CD8-positive, alpha-beta memory T cell (primary cell): ENCODE measurements at regions not wholly inside any gene's neighbourhood (a gene's known extent, or its start where the extent isn't known, plus 50 kb on each side); places are given as distances from the start of the nearest gene placed in this dataset.

Experiments
- CTCF ChIA-PET: fragments of 350-600 bp; sonication (Branson Sonifier 250); formaldehyde crosslinking; loops from one replicate; lab custom pipeline; 2021; ENCODE audit warnings: antibody characterized with exemption; lab: Charles Lee
- POLR2A ChIA-PET: fragments of 350-600 bp; sonication (Branson Sonifier 250); formaldehyde crosslinking; loops from one replicate; lab custom pipeline; 2021; ENCODE audit warnings: antibody characterized with exemption; lab: Charles Lee
- DNase-seq, 5 donors: peaks; one replicate each; pipeline versions ENCODE4 v3.0.0 to v3.0.0-alpha.2; 2020 to 2022; ENCODE audit warnings: mixed read lengths in 1 of 5
- H3K27ac ChIP-seq: one replicate; pipeline ENCODE4 v1.7.0; 2013; ENCODE audit warnings: low read depth, mild to moderate bottlenecking, low read length, moderate library complexity
- H3K27me3 ChIP-seq: 2 replicates; pipeline ENCODE4 v1.7.0; 2013; ENCODE audit warnings: low read length, mild to moderate bottlenecking; ENCODE audit not compliant: insufficient read depth, poor library complexity, severe bottlenecking
- H3K36me3 ChIP-seq: 2 replicates; pipeline ENCODE4 v1.7.0; 2013; ENCODE audit warnings: mild to moderate bottlenecking, low read length, moderate library complexity; ENCODE audit not compliant: insufficient read depth
- H3K4me1 ChIP-seq: 2 replicates; pipeline ENCODE4 v1.7.0; 2013; ENCODE audit warnings: mild to moderate bottlenecking, low read length, moderate library complexity; ENCODE audit not compliant: insufficient read depth
- H3K4me3 ChIP-seq: 2 replicates; pipeline ENCODE4 v1.7.0; 2013; ENCODE audit warnings: mild to moderate bottlenecking, low read length
- H3K9me3 ChIP-seq: 2 replicates; pipeline ENCODE4 v1.7.0; 2013; ENCODE audit warnings: mild to moderate bottlenecking, low read length
- H3K27ac Mint-ChIP-seq, 8 donors: one replicate each; pipeline ENCODE4 v1.8.0; 2020 to 2021; ENCODE audit warnings: mixed read lengths in 8 of 8, mild to moderate bottlenecking in 6 of 8, inconsistent platforms in 3 of 8, moderate library complexity in 3 of 8
- H3K27me3 Mint-ChIP-seq, 2 donors: one replicate each; pipeline ENCODE4 v1.8.0; 2020 to 2021; ENCODE audit warnings: mixed read lengths in 2 of 2, mild to moderate bottlenecking in 1 of 2, moderate library complexity in 1 of 2
- H3K36me3 Mint-ChIP-seq, 3 donors: one replicate each; pipeline ENCODE4 v1.8.0; 2020 to 2021; ENCODE audit warnings: mixed read lengths in 3 of 3, inconsistent platforms in 1 of 3, mild to moderate bottlenecking in 1 of 3
- H3K4me1 Mint-ChIP-seq, 3 donors: one replicate each; pipeline ENCODE4 v1.8.0; 2020 to 2021; ENCODE audit warnings: mixed read lengths in 3 of 3, inconsistent platforms in 1 of 3, mild to moderate bottlenecking in 1 of 3
- H3K4me3 Mint-ChIP-seq, 7 donors: one replicate each; pipeline ENCODE4 v1.8.0; 2020 to 2021; ENCODE audit warnings: mixed read lengths in 7 of 7, mild to moderate bottlenecking in 6 of 7, moderate library complexity in 4 of 7, inconsistent platforms in 2 of 7
- H3K9me3 Mint-ChIP-seq, 5 donors: one replicate each; pipeline ENCODE4 v1.8.0; 2020 to 2022; ENCODE audit warnings: mixed read lengths in 5 of 5, mild to moderate bottlenecking in 3 of 5, moderate library complexity in 2 of 5, inconsistent platforms in 1 of 5

DNA sequence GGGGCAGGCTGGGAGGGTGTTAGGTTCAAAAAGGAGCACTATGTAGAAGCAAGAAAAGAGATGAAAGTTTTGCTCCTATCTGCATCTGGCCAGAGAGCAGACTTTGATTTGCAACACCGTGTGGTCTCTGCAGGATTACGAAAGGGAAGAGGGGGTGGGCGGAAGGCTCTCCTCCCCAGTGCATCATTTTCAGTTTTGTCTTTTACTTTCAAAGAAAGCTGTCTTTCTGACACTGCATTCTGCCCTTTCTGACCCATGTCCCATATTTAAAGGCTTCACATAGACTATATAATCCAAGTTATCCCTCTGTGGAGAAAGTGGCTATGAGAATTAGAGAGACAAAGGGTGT, 126.5 kb downstream of the RHOU start:
- peaks cover 17% of the 10 kb centered on the region for H3K4me1 ChIP-seq
- H3K9me3 ChIP-seq = no peaks in the 10 kb centered on the region
- H3K27ac ChIP-seq = no peak overlapping the region
- Mint-ChIP-seq H3K27me3 (peaks cover 3 to 16% of the 10 kb centered on the region in 2 donors), H3K27ac (no peak overlapping the region), H3K4me3 (peak overlapping the region in 1 of 7 donors; percentile 36), H3K4me1 (peaks cover 12 to 25% (median 12%) of the 10 kb centered on the region in 3 donors), H3K9me3 (no peaks in the 10 kb centered on the region), H3K36me3 (peaks cover 0 to 5% (median 0%) of the 10 kb centered on the region in 3 donors)
- H3K27me3 ChIP-seq = no peaks in the 10 kb centered on the region
- ChIA-PET POLR2A (no interaction called here), CTCF (no interaction called here)
- no peaks in the 10 kb centered on the region for H3K36me3 ChIP-seq
- DNase-seq = no peak
- H3K4me3 ChIP-seq = no peak overlapping the region

DNA sequence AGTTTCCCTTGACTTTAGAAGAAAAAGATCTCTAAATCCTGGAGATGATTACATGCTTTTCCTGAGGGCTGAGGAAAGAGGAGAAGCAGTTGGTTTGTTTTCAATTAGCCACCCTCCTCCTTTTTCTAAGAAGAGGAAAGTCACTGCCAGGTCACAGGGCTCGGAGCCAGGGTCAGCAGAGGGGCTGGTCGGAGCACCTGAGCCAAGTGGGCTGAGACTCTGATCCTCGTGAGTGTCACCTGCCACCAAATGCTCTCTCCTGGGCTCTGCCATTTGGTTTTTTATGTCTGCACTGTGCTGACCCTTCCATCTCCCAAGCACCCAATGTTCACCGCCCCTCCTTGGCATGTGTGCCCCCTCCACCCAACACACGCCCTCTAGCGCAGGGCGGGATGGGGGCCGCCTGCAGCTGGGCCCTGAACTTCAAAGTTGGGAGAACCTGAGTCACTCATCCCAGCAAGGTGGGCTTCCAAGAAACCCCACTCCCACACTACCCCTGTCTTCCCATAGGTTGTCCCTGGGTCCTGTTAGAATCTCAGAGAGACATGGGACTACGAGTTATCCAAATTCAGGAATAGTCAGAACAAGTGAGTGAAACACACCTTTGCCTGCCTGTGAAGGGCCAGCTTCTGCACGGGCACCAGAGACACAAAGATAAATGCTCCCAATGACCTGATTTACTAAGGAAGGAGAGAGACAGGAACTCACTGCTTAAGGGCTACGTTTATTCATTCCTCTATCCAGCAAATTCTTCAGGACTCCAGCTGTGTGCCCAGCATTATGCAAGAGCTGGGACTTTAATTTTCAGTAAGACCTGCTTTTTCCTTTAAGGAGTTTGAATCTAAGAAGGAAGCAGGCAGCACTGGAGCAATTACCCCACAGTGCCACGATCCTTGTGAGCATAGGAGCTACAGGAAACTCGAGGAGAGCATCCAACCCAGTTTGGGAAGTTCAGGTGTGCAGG, 127.5 kb downstream of the RHOU start:
- Mint-ChIP-seq H3K36me3 (peaks cover 0 to 5% (median 0%) of the 10 kb centered on the region in 3 donors), H3K9me3 (no peaks in the 10 kb centered on the region), H3K4me1 (peaks cover 12 to 31% (median 12%) of the 10 kb centered on the region in 3 donors), H3K4me3 (no peak overlapping the region), H3K27me3 (peaks cover 3 to 16% of the 10 kb centered on the region in 2 donors), H3K27ac (peak overlapping the region in 2 of 8 donors; percentile 25 to 53)
- no peaks in the 10 kb centered on the region for H3K9me3 ChIP-seq
- POLR2A ChIA-PET = no interaction called here
- no peak overlapping the region for H3K4me3 ChIP-seq
- no peaks in the 10 kb centered on the region for H3K27me3 ChIP-seq
- H3K27ac ChIP-seq = no peak overlapping the region
- H3K4me1 ChIP-seq = peaks cover 17% of the 10 kb centered on the region
- H3K36me3 ChIP-seq = no peaks in the 10 kb centered on the region
- no peak for DNase-seq
- CTCF ChIA-PET = no interaction called here

DNA sequence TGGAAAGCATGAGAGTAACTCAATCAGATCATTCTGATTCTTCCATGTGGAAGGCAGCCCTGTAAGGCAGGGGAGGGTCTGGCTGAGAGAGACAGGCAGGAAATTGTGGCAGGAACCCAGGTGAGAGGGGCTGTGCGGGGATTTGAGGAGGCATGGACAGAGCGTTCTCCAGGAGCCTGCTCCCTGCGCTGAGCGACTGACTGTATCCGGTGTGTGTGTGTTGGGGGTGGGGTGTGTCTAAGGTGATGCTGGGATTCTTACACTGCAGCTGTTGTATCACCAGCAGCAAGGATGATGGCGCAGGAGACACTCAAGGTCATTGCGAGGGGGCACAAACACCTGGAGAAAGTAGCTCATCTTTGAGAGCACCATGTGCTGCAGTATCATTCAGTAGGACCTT, 128.5 kb downstream of the RHOU start:
- Mint-ChIP-seq H3K9me3 (no peaks in the 10 kb centered on the region), H3K4me3 (peak overlapping the region in 2 of 7 donors; percentile 28 to 43), H3K4me1 (peaks cover 12 to 31% (median 12%) of the 10 kb centered on the region in 3 donors), H3K27me3 (peaks cover 3 to 16% of the 10 kb centered on the region in 2 donors), H3K36me3 (peaks cover 0 to 5% (median 0%) of the 10 kb centered on the region in 3 donors), H3K27ac (peak overlapping the region in 3 of 8 donors; percentile 13 to 53 (median 25))
- ChIA-PET CTCF (no interaction called here), POLR2A (no interaction called here)
- no peaks in the 10 kb centered on the region for H3K27me3 ChIP-seq
- no peak for DNase-seq
- no peak overlapping the region for H3K27ac ChIP-seq
- no peaks in the 10 kb centered on the region for H3K9me3 ChIP-seq
- no peaks in the 10 kb centered on the region for H3K36me3 ChIP-seq
- peaks cover 17% of the 10 kb centered on the region for H3K4me1 ChIP-seq
- H3K4me3 ChIP-seq = no peak overlapping the region

DNA sequence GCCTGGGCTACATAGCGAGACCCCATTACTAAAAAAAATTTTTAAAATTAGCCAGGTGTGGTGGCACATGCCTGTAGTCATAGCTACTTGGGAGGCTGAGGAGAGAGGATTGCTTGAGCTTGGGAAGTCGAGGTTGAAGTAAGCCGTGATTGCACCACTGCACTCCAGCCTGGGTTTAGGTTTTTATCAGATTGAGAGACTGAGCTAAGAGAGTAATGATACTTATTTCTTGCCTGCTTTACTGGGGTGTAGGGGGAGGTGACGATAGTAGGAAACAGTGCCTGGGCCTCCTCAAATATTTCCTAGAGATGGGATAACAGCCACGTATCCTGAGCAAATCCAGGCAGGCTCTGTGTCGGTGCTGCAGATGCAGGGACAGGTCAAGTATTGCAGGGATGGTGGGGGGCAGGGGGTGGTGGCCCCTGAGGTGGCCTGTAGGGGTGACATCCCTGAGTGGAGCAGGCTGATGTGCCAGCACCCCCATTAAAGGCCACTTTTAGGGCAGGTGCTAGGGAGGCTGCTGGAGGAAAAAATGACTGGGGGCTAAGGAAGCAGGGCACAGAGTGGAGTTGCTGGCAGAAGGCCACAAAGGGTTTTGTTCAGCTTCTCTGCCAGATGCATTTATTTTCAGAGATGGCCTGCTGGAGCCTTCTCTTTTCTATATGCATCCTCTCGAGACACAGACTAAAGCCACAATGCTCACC, 130.5 kb downstream of the RHOU start:
- CTCF ChIA-PET = no interaction called here

DNA sequence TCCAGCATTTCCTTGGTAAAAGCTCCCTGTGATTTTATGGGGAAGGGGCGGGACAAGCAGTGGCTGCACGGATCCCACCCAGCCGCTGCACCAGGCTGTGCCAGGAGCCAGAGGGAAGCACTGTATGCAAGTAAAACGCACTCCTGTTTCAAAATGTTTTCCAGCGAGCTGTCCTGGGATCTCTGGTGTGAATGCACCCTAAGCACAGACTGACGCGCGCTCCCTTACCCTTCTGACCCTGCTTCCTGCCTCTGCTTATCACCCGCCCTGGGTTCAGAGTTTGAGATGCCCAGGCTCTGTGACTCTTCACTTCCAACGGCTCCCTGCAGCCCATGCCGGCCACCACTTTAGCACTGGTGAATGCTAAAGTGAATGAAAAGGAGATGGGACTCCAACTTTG, 131.2 kb downstream of the RHOU start:
- no peaks in the 10 kb centered on the region for H3K9me3 ChIP-seq
- H3K4me3 Mint-ChIP-seq = no peak overlapping the region
- ChIA-PET POLR2A (no interaction called here), CTCF (no interaction called here)
- H3K36me3 Mint-ChIP-seq = no peaks in the 10 kb centered on the region
- H3K27me3 Mint-ChIP-seq = peaks cover 3 to 6% of the 10 kb centered on the region in 2 donors
- no peaks in the 10 kb centered on the region for H3K36me3 ChIP-seq
- H3K9me3 Mint-ChIP-seq = no peaks in the 10 kb centered on the region
- peaks cover 17% of the 10 kb centered on the region for H3K4me1 ChIP-seq
- H3K27ac ChIP-seq = no peak overlapping the region
- H3K27me3 ChIP-seq = no peaks in the 10 kb centered on the region
- no peak for DNase-seq
- H3K27ac Mint-ChIP-seq = peak overlapping the region in 1 of 8 donors; percentile 90
- H3K4me1 Mint-ChIP-seq = peaks cover 12 to 31% (median 12%) of the 10 kb centered on the region in 3 donors
- H3K4me3 ChIP-seq = no peak overlapping the region

More for the DNA sequence above, 130.5 kb downstream of the RHOU start:
- DNase-seq = no peak
- no peaks in the 10 kb centered on the region for H3K9me3 Mint-ChIP-seq
- POLR2A ChIA-PET = no interaction called here
- Histone ChIP-seq H3K4me3 (no peak overlapping the region), H3K27me3 (no peaks in the 10 kb centered on the region), H3K9me3 (no peaks in the 10 kb centered on the region), H3K36me3 (no peaks in the 10 kb centered on the region), H3K27ac (no peak overlapping the region), H3K4me1 (peaks cover 17% of the 10 kb centered on the region)
- H3K4me3 Mint-ChIP-seq = no peak overlapping the region
- H3K27ac Mint-ChIP-seq = peak overlapping the region in 1 of 8 donors; percentile 14
- H3K36me3 Mint-ChIP-seq = no peaks in the 10 kb centered on the region
- peaks cover 12 to 31% (median 12%) of the 10 kb centered on the region in 3 donors for H3K4me1 Mint-ChIP-seq
- peaks cover 3 to 10% of the 10 kb centered on the region in 2 donors for H3K27me3 Mint-ChIP-seq

DNA sequence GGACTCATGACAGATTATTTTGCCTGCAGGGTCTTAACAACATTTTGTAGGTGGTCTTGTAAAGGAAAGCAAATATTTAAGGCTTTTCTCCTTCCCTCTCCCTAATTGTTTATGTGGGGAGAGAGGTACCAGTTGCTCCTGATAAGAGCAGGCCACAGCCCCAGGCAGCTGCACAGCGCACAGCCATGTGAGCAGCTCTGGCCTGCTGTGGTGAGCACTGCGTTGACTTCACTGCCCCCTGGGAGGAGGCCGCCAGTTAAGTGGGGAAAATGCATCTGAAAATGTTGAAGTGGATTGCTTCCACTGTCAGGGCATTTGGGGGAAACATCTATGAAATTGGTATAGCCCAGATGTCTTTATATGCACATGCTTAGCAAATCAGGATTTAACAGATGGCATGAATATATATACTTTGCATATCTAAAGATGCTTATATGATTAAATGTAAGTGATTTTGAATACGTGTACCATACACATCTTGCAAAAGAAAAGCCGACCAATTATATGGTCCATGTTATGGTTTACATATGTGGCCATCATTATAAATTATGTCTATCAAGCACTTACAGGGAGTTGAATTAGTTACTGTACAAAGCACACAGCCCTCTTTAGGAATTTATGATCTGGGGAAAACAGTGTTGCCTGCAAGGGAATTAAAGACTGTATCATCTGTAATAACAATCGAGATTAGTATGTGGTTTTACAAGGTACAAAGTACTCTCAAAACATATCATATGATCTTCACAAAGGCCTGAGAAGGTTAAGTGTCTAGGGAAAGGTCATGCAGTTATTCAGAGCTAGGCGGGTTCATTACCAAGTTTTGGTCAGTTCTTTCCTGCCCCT, 132.1 kb downstream of the RHOU start:
- POLR2A ChIA-PET = no interaction called here

DNA sequence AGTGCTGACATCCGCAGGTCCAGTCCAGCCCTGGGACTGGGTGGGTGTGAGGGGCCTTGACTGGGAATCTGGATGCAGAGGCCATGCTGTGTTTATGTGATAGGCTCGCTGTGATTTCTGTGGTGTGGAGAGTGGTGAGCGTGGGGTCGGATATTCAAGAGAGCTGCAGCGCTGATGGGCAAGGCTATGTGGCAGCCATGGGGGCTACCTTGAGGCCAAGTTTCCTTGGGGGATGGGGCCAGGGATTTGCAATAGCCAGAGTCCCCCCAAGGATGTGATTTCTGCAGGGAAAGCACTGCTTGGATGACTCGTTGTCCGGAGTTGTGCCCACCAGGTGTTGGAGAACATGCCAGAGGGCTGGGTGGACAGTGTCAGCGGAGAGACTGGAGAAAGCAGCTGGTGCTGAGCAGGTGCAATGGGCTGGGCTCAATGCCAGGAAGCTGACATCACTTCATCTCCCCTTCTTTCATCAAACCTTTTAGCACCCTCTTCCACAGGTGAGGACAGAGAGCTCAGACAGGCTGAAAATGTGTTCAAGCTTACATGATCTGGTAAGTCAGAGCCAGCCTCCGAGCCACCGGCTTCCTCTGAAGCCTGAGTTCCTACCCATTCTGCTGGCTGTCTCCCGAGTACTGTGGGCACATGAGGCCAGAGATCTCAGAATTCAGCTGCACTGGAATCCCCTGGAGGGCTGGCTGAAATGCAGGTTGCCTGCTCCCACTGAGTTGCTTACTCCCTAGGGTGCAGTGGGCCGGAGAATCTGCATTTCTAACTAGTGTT, 132.9 kb downstream of the RHOU start:
- Mint-ChIP-seq H3K9me3 (no peaks in the 10 kb centered on the region), H3K4me1 (peaks cover 12 to 22% (median 12%) of the 10 kb centered on the region in 3 donors), H3K27me3 (peaks cover 0 to 3% of the 10 kb centered on the region in 2 donors), H3K4me3 (no peak overlapping the region), H3K36me3 (no peaks in the 10 kb centered on the region), H3K27ac (peak overlapping the region in 1 of 8 donors; percentile 42)
- DNase-seq = no peak
- ChIA-PET POLR2A (no interaction called here), CTCF (no interaction called here)
- H3K4me3 ChIP-seq = no peak overlapping the region
- H3K4me1 ChIP-seq = peaks cover 16% of the 10 kb centered on the region
- no peaks in the 10 kb centered on the region for H3K9me3 ChIP-seq
- no peaks in the 10 kb centered on the region for H3K36me3 ChIP-seq
- no peaks in the 10 kb centered on the region for H3K27me3 ChIP-seq
- H3K27ac ChIP-seq = no peak overlapping the region

More for the DNA sequence above, 132.1 kb downstream of the RHOU start:
- Mint-ChIP-seq H3K4me1 (peaks cover 12 to 23% (median 12%) of the 10 kb centered on the region in 3 donors), H3K27ac (peak overlapping the region in 2 of 8 donors; percentile 42 to 47), H3K36me3 (no peaks in the 10 kb centered on the region), H3K27me3 (peaks cover under 1 to 3% of the 10 kb centered on the region in 2 donors), H3K4me3 (no peak overlapping the region), H3K9me3 (no peaks in the 10 kb centered on the region)
- Histone ChIP-seq H3K27ac (no peak overlapping the region), H3K4me1 (peaks cover 17% of the 10 kb centered on the region), H3K36me3 (no peaks in the 10 kb centered on the region), H3K4me3 (no peak overlapping the region), H3K27me3 (no peaks in the 10 kb centered on the region), H3K9me3 (no peaks in the 10 kb centered on the region)
- CTCF ChIA-PET = no interaction called here
- no peak for DNase-seq
